Left lung (tissue), 4 donors: ENCODE measurements at regions not wholly inside any gene's neighbourhood (a gene's known extent, or its start where the extent isn't known, plus 50 kb on each side); places are given as distances from the start of the nearest gene placed in this dataset.

ENCODE experiments used
- ATAC-seq: fragments of 200-7000 bp; cut with Tn5 transposase; one replicate; pipeline ENCODE4 v1.9.1; 2020; ENCODE audit warnings: moderate library complexity
- DNase-seq, 4 donors: peaks; one replicate each; pipeline ENCODE4 v3.0.0-alpha.2; 2013 to 2020
- H3K27ac ChIP-seq, 2 donors: fragments of 200-600 bp; sonication (generic) in 1 of 2; one replicate each; pipeline versions ENCODE4 v1.5.0 to v1.8.0; 2020 to 2021
- H3K27me3 ChIP-seq, 2 donors: fragments of 200-600 bp; sonication (generic) in 1 of 2; one replicate each; pipeline versions ENCODE4 v1.5.0 to v1.8.0; 2020 to 2021
- H3K36me3 ChIP-seq, 2 donors: fragments of 200-600 bp; sonication (generic) in 1 of 2; one replicate each; pipeline versions ENCODE4 v1.5.0 to v1.8.0; 2020 to 2021
- H3K4me1 ChIP-seq, 2 donors: fragments of 200-600 bp; one replicate each; pipeline ENCODE4 v1.8.0; 2021
- H3K4me3 ChIP-seq, 2 donors: fragments of 200-600 bp; sonication (generic) in 1 of 2; one replicate each; pipeline versions ENCODE4 v1.5.0 to v1.8.0; 2020 to 2021; ENCODE audit warnings: mild to moderate bottlenecking in 1 of 2
- H3K9me3 ChIP-seq, 2 donors: fragments of 200-600 bp; sonication (generic) in 1 of 2; one replicate each; pipeline versions ENCODE4 v1.5.0 to v1.8.0; 2020 to 2021
- intact Hi-C, 2 donors: fragments of 100-400 bp; cut with DNase I; formaldehyde crosslinking; loops; one replicate each; pipeline versions ENCODE4 v1.11.2 to v1.14.2; 2022
- TF ChIP-seq, protein P1 (sequence below), 2 donors: fragments of 200-600 bp; sonication (generic) in 1 of 2; IDR thresholded peaks; one replicate each; pipeline versions ENCODE4 v1.5.0 to v1.8.0; 2021; ENCODE audit warnings: antibody characterized with exemption in 2 of 2
- donor health status: DM: no; HTN: yes; CAD: no.
- donor health status: DM: no; HTN: no; CAD: no.

DNA sequence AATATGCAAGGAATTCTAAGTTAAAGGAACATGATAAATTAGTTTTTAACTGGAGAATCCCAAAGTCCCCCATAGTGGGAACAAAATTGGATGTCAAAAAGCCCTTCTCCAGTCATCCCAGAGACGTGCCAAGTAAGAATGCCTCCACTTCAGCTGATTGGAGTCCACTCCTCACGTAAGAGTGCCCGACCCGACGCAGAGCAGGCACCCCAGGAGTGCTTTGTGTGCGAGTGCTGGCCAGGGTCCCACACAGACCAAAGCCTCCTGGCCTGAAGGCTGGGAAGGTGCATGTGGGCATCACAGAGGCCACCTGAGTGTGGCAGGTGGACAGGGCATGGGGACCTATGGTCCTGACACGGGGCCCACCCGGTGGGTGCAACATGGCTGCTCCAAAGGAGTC, 183.5 kb downstream of the GLI2 start:
- DNase-seq (no peak), ATAC-seq (no peak)
- TF ChIP-seq, protein P1, sequence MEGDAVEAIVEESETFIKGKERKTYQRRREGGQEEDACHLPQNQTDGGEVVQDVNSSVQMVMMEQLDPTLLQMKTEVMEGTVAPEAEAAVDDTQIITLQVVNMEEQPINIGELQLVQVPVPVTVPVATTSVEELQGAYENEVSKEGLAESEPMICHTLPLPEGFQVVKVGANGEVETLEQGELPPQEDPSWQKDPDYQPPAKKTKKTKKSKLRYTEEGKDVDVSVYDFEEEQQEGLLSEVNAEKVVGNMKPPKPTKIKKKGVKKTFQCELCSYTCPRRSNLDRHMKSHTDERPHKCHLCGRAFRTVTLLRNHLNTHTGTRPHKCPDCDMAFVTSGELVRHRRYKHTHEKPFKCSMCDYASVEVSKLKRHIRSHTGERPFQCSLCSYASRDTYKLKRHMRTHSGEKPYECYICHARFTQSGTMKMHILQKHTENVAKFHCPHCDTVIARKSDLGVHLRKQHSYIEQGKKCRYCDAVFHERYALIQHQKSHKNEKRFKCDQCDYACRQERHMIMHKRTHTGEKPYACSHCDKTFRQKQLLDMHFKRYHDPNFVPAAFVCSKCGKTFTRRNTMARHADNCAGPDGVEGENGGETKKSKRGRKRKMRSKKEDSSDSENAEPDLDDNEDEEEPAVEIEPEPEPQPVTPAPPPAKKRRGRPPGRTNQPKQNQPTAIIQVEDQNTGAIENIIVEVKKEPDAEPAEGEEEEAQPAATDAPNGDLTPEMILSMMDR (IDR thresholded peaks at IDR 0.05): no peak
- intact Hi-C loops: no loop called here
- peaks cover 0 to 10% of the 10 kb centered on the region in 2 donors for H3K27me3 ChIP-seq
- no peaks in the 10 kb centered on the region for H3K36me3 ChIP-seq
- no peaks in the 10 kb centered on the region for H3K9me3 ChIP-seq
- H3K27ac ChIP-seq: no peak overlapping the region
- H3K4me3 ChIP-seq: no peak overlapping the region
- H3K4me1 ChIP-seq: peaks cover 17 to 18% of the 10 kb centered on the region in 2 donors

DNA sequence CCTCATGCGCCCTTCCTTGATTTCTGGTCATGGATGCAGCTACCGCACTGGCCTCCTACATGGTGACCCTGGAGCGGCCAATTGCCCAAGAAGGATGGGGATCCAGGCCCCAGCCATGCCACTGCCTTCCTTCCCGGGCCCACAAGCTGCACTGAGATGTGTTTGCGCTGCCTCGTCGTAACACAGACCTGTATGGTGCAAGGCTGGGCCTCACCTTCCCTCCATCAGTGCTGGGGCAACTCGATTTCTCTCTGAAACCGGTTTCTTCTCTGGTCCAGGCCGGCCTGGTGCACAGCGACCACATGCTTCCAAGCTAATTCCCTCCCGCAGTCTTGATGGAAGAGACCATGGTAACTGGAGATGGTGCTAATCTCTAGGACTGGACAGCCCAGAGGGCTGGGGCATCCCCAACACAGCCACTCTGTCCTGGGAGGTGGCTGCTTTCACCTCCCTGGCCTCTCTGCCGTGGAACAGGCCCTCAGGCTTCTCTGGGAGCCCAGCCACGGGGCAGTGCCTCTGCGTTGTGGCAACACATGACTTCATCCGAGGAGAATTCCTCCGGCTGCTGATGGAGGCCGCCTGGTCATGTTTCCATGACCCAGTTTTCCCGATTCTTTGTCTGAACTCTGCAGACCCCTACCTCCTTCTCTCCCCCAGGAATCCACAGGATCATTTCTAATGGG, 184.2 kb downstream of the GLI2 start:
- Histone ChIP-seq H3K4me1 (peaks cover 10 to 11% of the 10 kb centered on the region in 2 donors), H3K4me3 (no peak overlapping the region), H3K36me3 (no peaks in the 10 kb centered on the region), H3K9me3 (no peaks in the 10 kb centered on the region), H3K27ac (peak overlapping the region in 1 of 2 donors; percentile 70), H3K27me3 (peaks cover 0 to 10% of the 10 kb centered on the region in 2 donors)
- intact Hi-C loops: no loop called here
- no peak for ATAC-seq
- TF ChIP-seq, protein P1 (IDR thresholded peaks at IDR 0.05): no peak
- DNase-seq: peak in 1 of 4 donors; percentile 77

DNA sequence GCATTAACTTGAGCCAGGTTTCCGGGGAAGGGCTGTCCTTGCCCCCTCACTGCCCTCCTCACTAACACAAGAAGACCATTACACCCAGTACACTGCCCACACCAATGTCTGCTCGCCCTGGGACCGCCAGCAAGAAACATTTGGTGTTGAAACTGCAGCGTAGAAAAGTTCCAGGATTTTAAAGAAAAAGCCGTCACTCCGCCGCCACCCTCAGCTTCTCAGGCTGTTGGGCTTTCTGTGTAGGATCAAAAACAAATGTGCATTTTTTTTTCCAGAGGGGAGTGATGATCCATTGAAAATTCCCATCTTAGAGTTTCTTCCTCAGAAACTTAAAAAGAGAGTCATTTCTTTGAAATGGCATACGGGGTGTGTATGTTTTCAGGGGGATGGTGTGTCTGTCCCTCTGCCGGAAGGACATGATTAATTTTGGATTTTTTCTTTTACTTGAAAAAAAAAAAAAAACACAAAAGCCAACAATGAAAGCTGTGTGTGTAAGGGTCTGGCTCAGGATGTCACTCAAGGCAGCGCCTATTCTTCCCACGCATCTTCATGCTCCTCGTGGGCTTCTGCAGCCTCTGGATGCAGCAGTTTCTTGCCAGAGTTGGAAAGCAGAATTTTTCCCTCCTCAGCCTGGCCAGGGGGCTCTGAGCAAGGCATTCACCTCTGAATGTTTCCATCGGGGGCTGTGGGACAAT, 184.9 kb downstream of the GLI2 start:
- DNase-seq (no peak), ATAC-seq (no peak)
- no peak overlapping the region for H3K4me3 ChIP-seq
- peak overlapping the region in 1 of 2 donors; percentile 70 for H3K27ac ChIP-seq
- H3K27me3 ChIP-seq: peaks cover 0 to 10% of the 10 kb centered on the region in 2 donors
- TF ChIP-seq, protein P1 (IDR thresholded peaks at IDR 0.05): no peak
- no peaks in the 10 kb centered on the region for H3K36me3 ChIP-seq
- intact Hi-C loops: no loop called here
- peaks cover 4% of the 10 kb centered on the region in 2 donors for H3K4me1 ChIP-seq
- H3K9me3 ChIP-seq: no peaks in the 10 kb centered on the region

DNA sequence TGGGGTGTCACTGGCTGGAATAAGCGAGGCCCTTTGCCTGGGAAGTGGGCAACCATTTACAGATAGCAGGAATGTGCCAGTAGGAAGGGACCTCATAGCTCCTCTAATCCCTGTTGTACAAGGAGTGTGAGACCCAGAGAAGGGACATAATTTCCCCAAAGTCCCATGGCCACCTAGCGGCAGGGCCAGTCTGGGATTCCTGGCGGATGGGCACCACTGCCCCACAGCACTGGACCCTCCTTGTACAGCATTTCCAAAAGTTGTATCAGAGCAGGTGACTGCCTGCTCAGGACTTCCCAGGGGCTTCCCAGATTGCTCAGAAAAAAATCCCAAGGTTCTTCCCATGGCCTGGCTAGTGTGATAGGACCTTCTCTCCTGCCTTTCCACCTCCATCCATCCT, 185.8 kb downstream of the GLI2 start:
- DNase-seq: no peak
- H3K27ac ChIP-seq: no peak overlapping the region
- no peaks in the 10 kb centered on the region for H3K9me3 ChIP-seq
- peaks cover 0 to 3% of the 10 kb centered on the region in 2 donors for H3K4me1 ChIP-seq
- TF ChIP-seq, protein P1 (IDR thresholded peaks at IDR 0.05): no peak
- H3K27me3 ChIP-seq: peaks cover 0 to 10% of the 10 kb centered on the region in 2 donors
- ATAC-seq: no peak
- intact Hi-C loops: no loop called here
- no peak overlapping the region for H3K4me3 ChIP-seq
- H3K36me3 ChIP-seq: no peaks in the 10 kb centered on the region

DNA sequence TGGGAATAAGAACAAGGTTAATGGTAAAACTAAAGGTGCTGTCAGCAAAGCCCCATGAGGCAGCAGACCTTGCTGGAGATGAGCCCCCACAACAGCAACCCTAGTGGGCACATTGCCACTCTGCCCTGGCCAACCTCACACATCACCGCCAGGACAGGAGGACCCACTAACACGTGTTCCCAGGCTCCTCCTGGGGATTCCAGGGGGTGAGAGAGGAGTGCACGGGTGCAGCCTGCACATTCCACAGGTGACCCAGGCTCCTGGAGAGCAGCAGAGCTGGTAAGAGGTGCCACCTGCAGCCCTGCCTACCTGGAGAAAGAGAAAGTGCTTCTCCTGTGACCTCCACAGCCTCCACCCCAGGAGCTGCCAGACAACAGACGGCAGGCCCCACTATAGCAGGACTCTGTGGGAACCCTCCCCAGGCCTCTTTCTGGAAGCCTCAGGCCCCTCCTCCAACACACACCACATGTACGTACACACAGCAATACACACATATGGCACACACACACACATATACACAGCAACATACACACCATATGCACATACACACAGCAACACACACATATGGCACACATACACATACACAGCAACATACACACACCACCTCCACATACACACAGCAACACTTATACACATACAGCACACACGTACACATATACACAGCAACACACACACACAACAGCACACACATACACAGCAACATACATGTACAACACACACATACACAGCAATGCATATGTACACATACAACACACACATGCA, 187.1 kb downstream of the GLI2 start:
- H3K27me3 ChIP-seq: peaks cover 0 to 10% of the 10 kb centered on the region in 2 donors
- no peak overlapping the region for H3K4me3 ChIP-seq
- TF ChIP-seq, protein P1 (IDR thresholded peaks at IDR 0.05): no peak
- H3K27ac ChIP-seq: no peak overlapping the region
- no peaks in the 10 kb centered on the region for H3K9me3 ChIP-seq
- DNase-seq (peak in 1 of 4 donors; percentile 39), ATAC-seq (peak; percentile 13)
- intact Hi-C loops: no loop called here
- H3K36me3 ChIP-seq: no peaks in the 10 kb centered on the region
- H3K4me1 ChIP-seq: peaks cover 0 to 3% of the 10 kb centered on the region in 2 donors
